Subcutaneous abdominal adipose tissue (tissue), 5 donors: ENCODE measurements at regions not wholly inside any gene's neighbourhood (a gene's known extent, or its start where the extent isn't known, plus 50 kb on each side); places are given as distances from the start of the nearest gene placed in this dataset.

Experiments used
- H3K27ac ChIP-seq: one replicate; pipeline ENCODE4 v1.7.0; 2013; ENCODE audit warnings: low read depth, mild to moderate bottlenecking, inconsistent platforms, low read length, moderate library complexity
- H3K27me3 ChIP-seq, 5 donors: one replicate each; pipeline ENCODE4 v1.7.0; 2013; ENCODE audit warnings: low read length in 5 of 5, inconsistent platforms in 1 of 5; ENCODE audit not compliant: control insufficient read depth in 5 of 5, insufficient read depth in 4 of 5
- H3K36me3 ChIP-seq, 5 donors: one replicate each; pipeline ENCODE4 v1.7.0; 2013; ENCODE audit warnings: low read length in 5 of 5; ENCODE audit not compliant: control insufficient read depth in 5 of 5, insufficient read depth in 5 of 5
- H3K4me1 ChIP-seq, 5 donors: one replicate each; pipeline ENCODE4 v1.7.0; 2013; ENCODE audit warnings: low read length in 5 of 5, mild to moderate bottlenecking in 3 of 5, moderate library complexity in 1 of 5; ENCODE audit not compliant: control insufficient read depth in 5 of 5, insufficient read depth in 5 of 5
- H3K4me3 ChIP-seq, 5 donors: one replicate each; pipeline ENCODE4 v1.7.0; 2013; ENCODE audit warnings: low read length in 5 of 5, low read depth in 1 of 5
- H3K9ac ChIP-seq, 5 donors: one replicate each; pipeline ENCODE4 v1.7.0; 2013; ENCODE audit warnings: low read length in 5 of 5, mild to moderate bottlenecking in 4 of 5, moderate library complexity in 3 of 5
- H3K9me3 ChIP-seq, 5 donors: one replicate each; pipeline ENCODE4 v1.7.0; 2013; ENCODE audit warnings: low read length in 5 of 5; ENCODE audit not compliant: control insufficient read depth in 5 of 5
- donor health status: healthy.
- donor health status: healthy.
- donor health status: healthy.
- donor health status: healthy.
- donor health status: healthy.

- H3K9me3 ChIP-seq, result no peaks in the 10 kb centered on the region
- no peak overlapping the region for H3K4me3 ChIP-seq
- no peak overlapping the region for H3K9ac ChIP-seq
- H3K4me1 ChIP-seq, result no peaks in the 10 kb centered on the region
- H3K36me3 ChIP-seq, result no peaks in the 10 kb centered on the region
- no peak overlapping the region for H3K27ac ChIP-seq
- H3K27me3 ChIP-seq, result no peaks in the 10 kb centered on the region
Observed at GRCh38 chr2:84048964-84049363, 410.1 kb downstream of the SUCLG1 start.

- Histone ChIP-seq H3K4me1 (no peaks in the 10 kb centered on the region), H3K27ac (no peak overlapping the region), H3K4me3 (no peak overlapping the region), H3K9ac (no peak overlapping the region), H3K36me3 (no peaks in the 10 kb centered on the region), H3K27me3 (peaks cover 0 to 6% (median 0%) of the 10 kb centered on the region in 5 donors), H3K9me3 (no peaks in the 10 kb centered on the region)
Observed at GRCh38 chr2:84041506-84041905, 417.6 kb downstream of the SUCLG1 start.

GRCh38 chr2:84040281-84040680, 418.8 kb downstream of the SUCLG1 start:
- H3K9ac ChIP-seq, result no peak overlapping the region
- H3K9me3 ChIP-seq, result no peaks in the 10 kb centered on the region
- H3K4me3 ChIP-seq, result no peak overlapping the region
- no peak overlapping the region for H3K27ac ChIP-seq
- H3K36me3 ChIP-seq, result no peaks in the 10 kb centered on the region
- H3K27me3 ChIP-seq, result peaks cover 0 to 6% (median 0%) of the 10 kb centered on the region in 5 donors
- no peaks in the 10 kb centered on the region for H3K4me1 ChIP-seq

GRCh38 chr2:84038866-84039265, 420.2 kb downstream of the SUCLG1 start:
- Histone ChIP-seq H3K36me3 (no peaks in the 10 kb centered on the region), H3K9me3 (no peaks in the 10 kb centered on the region), H3K27ac (no peak overlapping the region), H3K9ac (no peak overlapping the region), H3K4me1 (no peaks in the 10 kb centered on the region), H3K4me3 (no peak overlapping the region), H3K27me3 (peaks cover 0 to 6% (median 0%) of the 10 kb centered on the region in 5 donors)

- no peaks in the 10 kb centered on the region for H3K9me3 ChIP-seq
- no peak overlapping the region for H3K4me3 ChIP-seq
- H3K36me3 ChIP-seq, result no peaks in the 10 kb centered on the region
- H3K27ac ChIP-seq, result no peak overlapping the region
- H3K27me3 ChIP-seq, result no peaks in the 10 kb centered on the region
- H3K4me1 ChIP-seq, result no peaks in the 10 kb centered on the region
- H3K9ac ChIP-seq, result no peak overlapping the region
Observed at GRCh38 chr2:84033347-84033974, 425.6 kb downstream of the SUCLG1 start.

GRCh38 chr2:84031312-84032050, 427.6 kb downstream of the SUCLG1 start:
- Histone ChIP-seq H3K9ac (no peak overlapping the region), H3K4me3 (no peak overlapping the region), H3K27ac (no peak overlapping the region), H3K9me3 (no peaks in the 10 kb centered on the region), H3K4me1 (no peaks in the 10 kb centered on the region), H3K36me3 (no peaks in the 10 kb centered on the region), H3K27me3 (no peaks in the 10 kb centered on the region)

- Histone ChIP-seq H3K36me3 (no peaks in the 10 kb centered on the region), H3K9me3 (no peaks in the 10 kb centered on the region), H3K27ac (no peak overlapping the region), H3K4me1 (no peaks in the 10 kb centered on the region), H3K27me3 (no peaks in the 10 kb centered on the region), H3K4me3 (no peak overlapping the region), H3K9ac (no peak overlapping the region)
Observed at GRCh38 chr2:84029903-84030575, 429.0 kb downstream of the SUCLG1 start.

- Histone ChIP-seq H3K9ac (no peak overlapping the region), H3K4me1 (no peaks in the 10 kb centered on the region), H3K27ac (no peak overlapping the region), H3K4me3 (no peak overlapping the region), H3K27me3 (no peaks in the 10 kb centered on the region), H3K36me3 (no peaks in the 10 kb centered on the region), H3K9me3 (no peaks in the 10 kb centered on the region)
Observed at GRCh38 chr2:84026818-84027217, 432.3 kb downstream of the SUCLG1 start.

GRCh38 chr2:84022810-84023431, 436.2 kb downstream of the SUCLG1 start:
- Histone ChIP-seq H3K27ac (no peak overlapping the region), H3K27me3 (no peaks in the 10 kb centered on the region), H3K9me3 (no peaks in the 10 kb centered on the region), H3K4me1 (no peaks in the 10 kb centered on the region), H3K4me3 (no peak overlapping the region), H3K9ac (no peak overlapping the region), H3K36me3 (no peaks in the 10 kb centered on the region)

GRCh38 chr2:84017010-84017409, 442.1 kb downstream of the SUCLG1 start:
- no peaks in the 10 kb centered on the region for H3K4me1 ChIP-seq
- no peak overlapping the region for H3K4me3 ChIP-seq
- H3K9ac ChIP-seq, result no peak overlapping the region
- H3K36me3 ChIP-seq, result no peaks in the 10 kb centered on the region
- peaks cover 0 to 3% (median 0%) of the 10 kb centered on the region in 5 donors for H3K9me3 ChIP-seq
- H3K27me3 ChIP-seq, result no peaks in the 10 kb centered on the region
- no peak overlapping the region for H3K27ac ChIP-seq
